ENCODE measurements at regions not wholly inside any gene's neighbourhood (a gene's known extent, or its start where the extent isn't known, plus 50 kb on each side); places are given as distances from the start of the nearest gene placed in this dataset.

DNA sequence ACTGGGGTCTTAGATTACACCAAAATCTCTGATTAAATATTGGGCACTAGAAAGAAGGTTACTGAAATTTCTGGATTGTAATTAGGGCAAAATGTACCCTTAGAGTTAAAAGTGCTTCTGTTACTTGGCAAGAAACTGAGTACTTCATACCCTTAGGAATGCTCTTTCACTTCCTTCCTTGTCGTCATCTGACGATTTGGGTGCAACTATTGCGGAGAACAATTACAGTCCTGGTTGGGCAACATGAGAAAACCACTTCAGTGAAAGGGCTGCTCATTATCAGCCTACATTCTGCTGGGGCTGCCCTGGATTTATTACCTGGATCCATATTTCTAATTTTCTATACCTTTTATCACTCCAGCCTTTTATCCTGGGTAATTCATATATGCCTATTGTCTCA lies 348.5 kb upstream of the MDGA2 start:
- TF ChIP-seq, protein P1, sequence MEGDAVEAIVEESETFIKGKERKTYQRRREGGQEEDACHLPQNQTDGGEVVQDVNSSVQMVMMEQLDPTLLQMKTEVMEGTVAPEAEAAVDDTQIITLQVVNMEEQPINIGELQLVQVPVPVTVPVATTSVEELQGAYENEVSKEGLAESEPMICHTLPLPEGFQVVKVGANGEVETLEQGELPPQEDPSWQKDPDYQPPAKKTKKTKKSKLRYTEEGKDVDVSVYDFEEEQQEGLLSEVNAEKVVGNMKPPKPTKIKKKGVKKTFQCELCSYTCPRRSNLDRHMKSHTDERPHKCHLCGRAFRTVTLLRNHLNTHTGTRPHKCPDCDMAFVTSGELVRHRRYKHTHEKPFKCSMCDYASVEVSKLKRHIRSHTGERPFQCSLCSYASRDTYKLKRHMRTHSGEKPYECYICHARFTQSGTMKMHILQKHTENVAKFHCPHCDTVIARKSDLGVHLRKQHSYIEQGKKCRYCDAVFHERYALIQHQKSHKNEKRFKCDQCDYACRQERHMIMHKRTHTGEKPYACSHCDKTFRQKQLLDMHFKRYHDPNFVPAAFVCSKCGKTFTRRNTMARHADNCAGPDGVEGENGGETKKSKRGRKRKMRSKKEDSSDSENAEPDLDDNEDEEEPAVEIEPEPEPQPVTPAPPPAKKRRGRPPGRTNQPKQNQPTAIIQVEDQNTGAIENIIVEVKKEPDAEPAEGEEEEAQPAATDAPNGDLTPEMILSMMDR (IDR thresholded peaks at IDR 0.05 in 4 of 5, conservative IDR thresholded peaks at IDR 0.05 in 1 of 5): no peak
- no peak for TF ChIP-seq POLR2A (IDR thresholded peaks at IDR 0.05)

All from gastrocnemius medialis (tissue), 4 donors.